Fibroblast of skin of abdomen (primary cell): ENCODE measurements at regions not wholly inside any gene's neighbourhood (a gene's known extent, or its start where the extent isn't known, plus 50 kb on each side); places are given as distances from the start of the nearest gene placed in this dataset.
A peak's percentile ranks its signal among the peaks of the same experiment; 100 is the strongest.

Experiments used
- DNase-seq: peaks from one replicate; pipeline ENCODE4 v3.0.0-alpha.2; 2013

GRCh38 chr14:83746336-83746735, 1783.6 kb upstream of the FLRT2 start:
- no peak for DNase-seq

- DNase-seq = peak; percentile 85
Measured at GRCh38 chr14:83757916-83758315, 1772.0 kb upstream of the FLRT2 start.

DNA sequence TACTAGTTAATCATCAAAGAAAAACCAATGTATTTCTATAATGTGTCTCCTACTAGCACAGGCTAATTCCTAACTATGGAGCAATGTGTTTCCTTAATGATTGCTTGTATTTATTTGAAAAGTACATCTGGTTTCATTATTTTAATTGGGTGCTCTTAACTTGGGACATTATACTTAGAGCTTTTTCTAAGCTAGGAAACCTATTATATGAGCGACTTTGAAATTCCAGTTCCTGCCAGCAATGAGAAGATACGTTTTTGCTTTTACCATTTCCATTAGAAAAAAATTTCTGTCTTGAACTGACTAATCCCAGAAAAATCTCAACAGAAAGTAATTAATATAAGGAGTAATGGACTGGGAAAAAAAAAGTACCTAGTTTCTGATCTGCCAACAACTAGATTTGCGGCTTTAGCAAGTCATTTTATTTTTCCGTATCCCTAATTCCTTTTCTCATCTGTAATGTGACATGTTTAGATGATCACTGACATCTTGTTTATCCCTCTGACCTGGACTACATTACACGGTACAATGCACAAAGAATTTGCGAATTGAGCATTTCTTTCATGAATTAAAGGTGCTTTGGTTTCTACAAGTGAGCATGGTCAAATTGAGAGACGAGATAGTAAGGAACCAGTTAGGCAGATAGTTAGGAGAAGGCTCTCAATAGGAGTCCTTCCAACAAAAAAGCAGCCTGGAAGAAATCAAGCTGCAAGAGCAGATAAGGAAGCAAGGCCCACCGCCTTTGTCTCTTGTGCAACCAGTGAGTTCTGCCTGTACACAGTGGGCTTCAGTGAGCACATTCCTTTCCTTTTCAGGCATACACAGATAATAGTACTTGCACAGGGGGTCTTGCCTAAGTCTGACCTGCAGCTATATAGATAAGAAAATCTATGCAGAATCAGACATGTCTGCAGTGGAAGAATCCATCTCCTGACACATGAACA, 1765.0 kb upstream of the FLRT2 start:
- peak; percentile 6 for DNase-seq

DNA sequence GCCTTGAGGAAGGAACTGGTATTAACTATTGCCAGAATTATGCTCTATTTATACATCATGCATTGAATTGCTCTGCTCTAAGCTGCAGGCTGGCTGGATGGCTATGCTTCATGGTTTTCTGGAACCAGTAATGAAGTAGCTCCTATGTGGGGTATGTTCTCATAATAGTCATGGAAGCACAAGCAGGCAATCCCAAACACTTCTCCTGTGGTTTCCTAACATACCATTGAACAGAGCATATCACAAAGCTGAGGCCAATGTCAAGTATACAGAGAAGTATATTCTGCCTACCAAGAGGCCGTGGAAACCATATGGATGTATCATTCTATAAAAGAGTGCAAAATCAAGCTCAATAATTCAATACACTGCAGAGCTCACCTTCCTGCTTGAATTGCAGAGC, 1752.4 kb upstream of the FLRT2 start:
- DNase-seq = peak; percentile 17

GRCh38 chr14:83779266-83779665, 1750.7 kb upstream of the FLRT2 start:
- DNase-seq = peak; percentile 68

- DNase-seq = no peak
Measured at GRCh38 chr14:83780321-83780720, 1749.6 kb upstream of the FLRT2 start.

- no peak for DNase-seq
Measured at GRCh38 chr14:83798421-83798820, 1731.5 kb upstream of the FLRT2 start.

- no peak for DNase-seq
Measured at GRCh38 chr14:83799233-83799632, 1730.7 kb upstream of the FLRT2 start.

DNA sequence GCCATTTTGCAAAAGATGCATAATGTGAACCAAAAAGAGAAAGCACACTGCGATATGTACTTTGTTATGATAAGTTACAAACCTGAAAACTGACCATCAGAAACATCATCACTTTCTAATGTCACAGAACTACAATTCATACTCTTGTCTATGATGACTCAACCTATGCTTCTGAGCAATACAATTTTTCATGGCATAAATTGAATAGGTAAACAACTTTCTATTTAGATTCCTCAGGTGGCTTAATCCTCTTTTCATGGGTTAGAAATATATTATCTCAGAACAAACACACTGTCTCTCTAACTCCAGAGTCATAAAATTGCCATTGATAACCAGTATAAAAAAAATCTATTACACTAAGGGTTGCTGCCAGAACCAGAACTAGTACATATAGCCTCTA, 1715.0 kb upstream of the FLRT2 start:
- DNase-seq = no peak

DNA sequence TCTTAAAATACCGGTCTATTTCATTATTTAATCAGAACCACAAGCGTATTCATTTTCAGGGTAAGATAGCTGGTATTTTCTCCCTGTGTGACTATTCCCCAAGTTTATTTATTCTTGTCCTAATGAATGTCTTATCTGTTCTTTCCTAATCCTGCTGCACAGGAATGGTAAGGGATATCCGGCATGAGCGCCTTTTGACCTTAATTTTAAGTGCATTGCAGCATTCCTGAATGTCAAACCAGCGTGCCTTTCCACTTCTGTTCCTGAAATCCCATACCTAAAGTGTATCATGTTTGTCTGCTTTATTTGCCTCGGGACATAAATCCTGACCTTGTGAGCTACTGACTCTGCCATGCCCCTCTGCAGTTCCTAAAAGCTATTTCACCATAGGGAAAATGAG, 1713.2 kb upstream of the FLRT2 start:
- no peak for DNase-seq

- no peak for DNase-seq
Measured at GRCh38 chr14:83825843-83826242, 1704.1 kb upstream of the FLRT2 start.

GRCh38 chr14:83826838-83827237, 1703.1 kb upstream of the FLRT2 start:
- DNase-seq = peak; percentile 57

DNA sequence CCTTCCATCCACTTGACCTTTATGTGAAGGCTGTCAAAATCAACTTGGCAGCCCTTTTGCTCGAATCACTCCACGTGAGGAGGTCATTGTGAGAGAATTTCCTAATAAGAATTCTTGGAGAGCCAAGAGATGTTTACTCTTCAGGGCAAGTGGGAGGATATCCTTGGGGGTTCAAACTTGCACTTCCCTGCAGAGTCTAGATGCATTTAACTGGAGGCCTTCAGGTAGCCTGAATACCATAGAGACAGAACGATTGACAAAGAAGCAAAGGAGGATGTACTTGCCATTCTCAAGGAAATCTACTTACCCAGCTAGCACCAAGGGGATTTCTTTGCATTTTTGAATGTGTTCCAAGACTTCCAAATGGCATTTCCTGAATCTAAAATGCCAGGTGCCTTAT, 1702.6 kb upstream of the FLRT2 start:
- no peak for DNase-seq

DNA sequence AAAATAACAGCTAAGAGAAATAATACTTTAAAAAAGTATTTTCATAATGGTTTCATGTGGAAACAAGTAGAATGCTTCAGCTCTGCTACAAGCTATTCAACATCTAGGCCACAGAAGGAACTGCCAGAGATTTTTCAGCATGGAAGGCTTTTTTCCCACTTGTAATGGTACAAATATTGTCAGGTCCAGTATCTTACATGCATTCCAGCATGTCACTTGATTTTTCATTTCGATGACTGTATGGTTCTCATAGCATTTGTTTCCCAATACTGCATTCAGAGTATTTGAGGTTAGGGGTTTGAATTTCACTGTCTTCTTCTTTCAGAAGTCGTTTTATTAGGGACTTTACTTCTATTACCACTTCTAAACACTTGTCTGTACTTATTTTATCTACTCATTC, 1701.5 kb upstream of the FLRT2 start:
- peak; percentile 28 for DNase-seq

- DNase-seq = peak; percentile 21
Measured at GRCh38 chr14:83830316-83830715, 1699.6 kb upstream of the FLRT2 start.

GRCh38 chr14:83838226-83838625, 1691.7 kb upstream of the FLRT2 start:
- DNase-seq = no peak

DNA sequence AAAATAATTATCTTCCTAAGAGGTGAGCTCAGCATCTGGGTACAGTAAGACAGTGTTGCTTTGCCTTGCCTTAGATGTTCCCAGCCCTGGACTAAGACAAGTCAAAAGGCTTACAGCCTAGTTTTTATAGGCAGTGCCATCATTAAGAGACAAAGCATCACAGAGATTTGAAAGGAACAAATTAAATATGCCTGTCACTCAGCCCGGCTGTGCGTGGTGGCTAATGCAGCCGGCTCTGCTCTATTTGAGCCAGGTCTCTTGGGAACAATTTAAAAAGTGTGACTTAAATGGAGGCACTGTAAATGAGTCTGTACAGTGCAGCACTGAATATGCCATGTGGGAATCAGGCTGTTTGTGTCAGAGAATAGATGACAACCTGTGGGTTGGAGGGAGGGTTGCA, 1687.4 kb upstream of the FLRT2 start:
- DNase-seq = no peak

DNA sequence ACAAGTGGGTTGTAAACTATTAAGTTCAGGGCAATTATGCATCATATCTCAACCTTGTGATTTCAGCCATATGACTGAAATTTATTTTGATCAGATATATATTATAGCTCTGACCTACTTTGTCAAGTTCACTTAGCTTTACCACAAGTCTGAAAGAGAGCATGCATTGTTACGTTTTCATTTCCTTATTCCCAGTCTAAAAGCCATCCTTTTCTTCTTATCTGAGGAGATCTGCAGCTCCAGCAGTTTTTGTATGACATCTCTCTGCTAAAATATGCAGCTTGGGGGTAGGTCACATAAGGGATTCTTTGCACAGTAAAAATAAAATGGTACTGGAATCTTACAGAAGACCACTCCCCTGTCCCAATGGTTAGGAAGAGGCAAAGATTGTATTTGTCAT, 1682.8 kb upstream of the FLRT2 start:
- DNase-seq = no peak

GRCh38 chr14:83850092-83850491, 1679.9 kb upstream of the FLRT2 start:
- no peak for DNase-seq

GRCh38 chr14:83856334-83856733, 1673.6 kb upstream of the FLRT2 start:
- no peak for DNase-seq

GRCh38 chr14:83860631-83861155, 1669.3 kb upstream of the FLRT2 start:
- DNase-seq = peak; percentile 29

DNA sequence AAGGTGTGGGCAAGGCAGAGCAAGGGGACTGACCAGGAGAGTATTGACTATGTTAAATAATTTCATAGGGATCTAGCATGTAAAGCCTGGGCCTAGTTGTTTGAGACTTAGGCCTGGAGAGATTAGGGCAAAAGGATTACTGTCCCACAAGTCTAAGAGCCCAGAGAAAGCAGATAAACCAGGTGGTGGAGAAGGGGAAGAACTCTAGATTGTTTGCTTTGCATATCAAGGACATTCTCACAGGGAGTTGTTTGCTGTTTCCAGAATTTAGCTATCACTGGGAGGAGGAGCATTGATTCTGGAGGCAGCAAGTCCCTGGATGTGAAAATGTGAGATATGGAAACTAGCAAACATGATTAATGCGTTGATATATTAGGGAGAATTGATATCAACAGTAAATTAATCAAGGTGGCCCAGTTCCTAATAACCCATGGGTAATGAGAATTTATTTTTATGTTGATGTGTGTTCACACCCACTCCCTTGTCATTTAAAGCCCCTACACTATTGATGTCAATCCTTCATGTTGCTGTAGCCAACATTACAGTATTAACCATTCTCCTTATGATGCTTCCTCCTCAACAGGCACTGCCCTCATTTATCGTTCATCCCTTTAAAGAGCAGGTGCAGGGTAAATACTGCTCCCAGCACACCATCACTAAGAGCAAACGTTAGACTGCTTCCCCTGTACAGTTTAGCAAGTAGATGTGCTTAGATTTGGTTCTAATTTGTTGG, 1666.7 kb upstream of the FLRT2 start:
- DNase-seq = no peak

DNA sequence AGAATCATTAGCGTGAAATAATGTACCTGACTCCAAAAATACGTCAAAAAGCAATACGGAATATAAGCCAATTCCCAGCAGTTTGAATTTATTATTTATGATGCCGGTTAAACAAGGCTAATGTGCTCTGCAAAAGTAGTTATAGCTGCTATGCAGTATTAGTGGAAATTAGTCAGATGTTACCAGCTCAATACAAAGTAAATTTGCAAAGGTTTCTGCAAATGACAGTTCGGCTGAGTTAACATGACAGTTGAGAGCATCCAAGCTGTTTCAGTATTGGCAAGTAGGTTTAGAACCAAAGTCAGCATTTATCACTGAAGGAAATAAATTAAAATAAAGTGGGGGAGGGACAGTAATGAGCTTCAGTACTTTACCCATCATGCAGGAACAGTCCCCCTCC, 1665.8 kb upstream of the FLRT2 start:
- DNase-seq = no peak
